ENCODE measurements at regions not wholly inside any gene's neighbourhood (a gene's known extent, or its start where the extent isn't known, plus 50 kb on each side); places are given as distances from the start of the nearest gene placed in this dataset.

- TF ChIP-seq CTCF (IDR thresholded peaks at IDR 0.05) (no peak), POLR2A (IDR thresholded peaks at IDR 0.05) (no peak), POLR2AphosphoS5 (IDR thresholded peaks at IDR 0.05) (no peak)
These were observed 355.3 kb upstream of the DCBLD2 start for GRCh38 chr3:99256788-99257187.

Data from sigmoid colon (tissue), 4 donors.